GM12891 (cell line): ENCODE measurements at regions not wholly inside any gene's neighbourhood (a gene's known extent, or its start where the extent isn't known, plus 50 kb on each side); places are given as distances from the start of the nearest gene placed in this dataset.

Source experiments
- DNase-seq: peaks from one replicate; pipeline ENCODE4 v3.0.0; 2011; ENCODE audit warnings: low spot score; ENCODE audit not compliant: insufficient read length
- FAIRE-seq: peaks from 2 replicates; lab custom pipeline; 2011; peaks lifted over from hg19 to GRCh38; lab: Jason Lieb, UNC
- PAX5 ChIP-seq: IDR thresholded peaks from 2 replicates; pipeline ENCODE4 v1.6.1; 2011; ENCODE audit warnings: low read length, moderate library complexity, mild to moderate bottlenecking; ENCODE audit not compliant: insufficient read depth, severe bottlenecking
- POLR2A ChIP-seq: IDR thresholded peaks from 2 replicates; pipeline ENCODE4 v1.6.1; 2011; ENCODE audit warnings: low read depth, low read length, control low read depth
- POLR2AphosphoS5 ChIP-seq: IDR thresholded peaks from 2 replicates; pipeline ENCODE4 v1.6.1; 2011; ENCODE audit warnings: low read depth, low read length, control low read depth
- POU2F2 ChIP-seq: IDR thresholded peaks from 2 replicates; pipeline ENCODE4 v1.6.1; 2011; ENCODE audit warnings: low read depth, mild to moderate bottlenecking, control low read depth, low read length, moderate library complexity
- SPI1 ChIP-seq: IDR thresholded peaks from 2 replicates; pipeline ENCODE4 v1.6.1; 2011; ENCODE audit warnings: low read depth, low read length, control low read depth
- TAF1 ChIP-seq: IDR thresholded peaks from 2 replicates; pipeline ENCODE4 v1.6.1; 2011; ENCODE audit warnings: low read depth, low read length, control low read depth

DNA sequence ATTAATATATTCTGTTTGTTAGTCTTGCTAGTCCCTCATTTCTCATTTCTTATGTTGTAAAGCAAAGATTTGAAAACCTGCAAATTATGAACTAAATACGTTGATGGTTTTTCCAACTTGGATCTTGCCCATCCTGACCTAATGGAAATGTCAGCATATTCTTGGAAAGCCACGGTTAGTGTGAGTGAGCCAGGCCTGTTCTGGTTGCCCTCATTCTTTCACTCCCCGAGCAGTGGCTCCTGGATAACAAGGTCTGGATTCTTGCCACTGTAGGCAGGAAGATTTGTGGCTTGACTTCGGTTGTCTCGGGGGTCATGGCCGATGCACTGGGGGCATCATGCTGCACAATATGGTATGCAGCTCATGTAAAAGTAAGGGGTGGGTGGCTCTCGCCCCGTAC lies 359.1 kb downstream of the MEIS1 start:
- FAIRE-seq (no peak), DNase-seq (no peak)
- no peak for TF ChIP-seq POU2F2
- TF ChIP-seq SPI1, result no peak

DNA sequence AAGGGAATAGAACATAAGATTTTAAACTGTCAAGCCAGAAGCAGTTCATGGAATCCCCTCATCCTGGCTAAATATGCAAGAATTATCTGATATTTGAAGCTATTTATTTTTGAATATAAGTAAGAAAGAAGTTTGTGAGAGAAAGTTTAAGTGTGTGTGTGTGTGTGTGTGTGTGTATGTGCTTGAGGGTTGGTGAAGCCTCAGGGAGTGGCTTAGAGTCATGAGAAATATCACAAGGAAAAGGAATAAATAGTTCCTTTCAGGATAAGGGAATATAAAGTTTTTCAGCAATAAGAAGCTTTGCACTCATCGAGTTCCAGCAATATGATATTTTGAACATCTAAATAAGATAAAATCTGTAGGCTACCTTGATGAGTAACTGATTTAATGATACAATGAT lies 359.6 kb downstream of the MEIS1 start:
- FAIRE-seq (no peak), DNase-seq (no peak)
- TF ChIP-seq POLR2AphosphoS5, result no peak
- no peak for TF ChIP-seq TAF1
- no peak for TF ChIP-seq POU2F2
- TF ChIP-seq POLR2A, result no peak
- TF ChIP-seq SPI1, result no peak
- TF ChIP-seq PAX5, result no peak

DNA sequence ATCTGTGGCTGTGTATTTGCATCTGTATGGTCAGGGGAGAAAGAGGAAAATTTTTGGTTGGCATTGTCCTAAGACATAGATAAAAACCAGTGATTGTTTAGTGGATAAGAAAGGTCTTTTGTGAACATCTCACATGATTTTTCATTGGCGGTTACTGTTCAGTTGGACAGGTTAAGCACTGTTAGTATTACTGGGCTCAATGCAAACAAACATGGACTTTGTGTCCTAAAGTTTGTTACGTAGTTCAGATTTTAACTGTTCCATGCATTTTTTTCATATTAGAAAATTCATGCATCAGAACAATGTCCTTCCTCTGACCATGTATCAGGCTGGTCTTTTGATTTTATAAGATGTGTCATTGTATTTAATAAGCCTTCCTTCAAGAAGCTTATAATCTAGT lies 368.0 kb downstream of the MEIS1 start:
- FAIRE-seq, result no peak
- no peak for TF ChIP-seq POLR2A
- no peak for TF ChIP-seq SPI1
- TF ChIP-seq POLR2AphosphoS5, result no peak
- DNase-seq, result no peak

DNA sequence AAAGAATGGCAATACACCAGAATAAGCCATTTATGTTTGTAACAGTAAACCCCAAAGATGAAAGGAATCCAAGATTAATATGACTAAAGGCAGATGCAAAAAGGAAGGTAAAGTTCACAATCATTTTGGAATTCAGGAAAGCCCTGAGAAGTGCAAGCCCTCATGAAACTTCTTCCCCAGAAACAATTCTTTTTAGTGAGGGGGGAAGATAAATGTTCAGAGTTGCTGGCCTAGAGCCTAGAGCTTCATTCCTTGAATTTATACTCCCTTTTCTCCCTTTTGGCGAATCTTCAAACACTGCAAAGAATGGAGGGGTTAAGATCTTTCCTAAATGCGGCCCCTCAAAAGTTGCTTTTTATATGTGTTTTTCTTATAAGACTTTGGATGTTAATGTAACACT lies 368.8 kb downstream of the MEIS1 start:
- FAIRE-seq (no peak), DNase-seq (no peak)
- TF ChIP-seq PAX5 (no peak), TAF1 (no peak), POLR2A (no peak), POU2F2 (no peak), SPI1 (no peak)

DNA sequence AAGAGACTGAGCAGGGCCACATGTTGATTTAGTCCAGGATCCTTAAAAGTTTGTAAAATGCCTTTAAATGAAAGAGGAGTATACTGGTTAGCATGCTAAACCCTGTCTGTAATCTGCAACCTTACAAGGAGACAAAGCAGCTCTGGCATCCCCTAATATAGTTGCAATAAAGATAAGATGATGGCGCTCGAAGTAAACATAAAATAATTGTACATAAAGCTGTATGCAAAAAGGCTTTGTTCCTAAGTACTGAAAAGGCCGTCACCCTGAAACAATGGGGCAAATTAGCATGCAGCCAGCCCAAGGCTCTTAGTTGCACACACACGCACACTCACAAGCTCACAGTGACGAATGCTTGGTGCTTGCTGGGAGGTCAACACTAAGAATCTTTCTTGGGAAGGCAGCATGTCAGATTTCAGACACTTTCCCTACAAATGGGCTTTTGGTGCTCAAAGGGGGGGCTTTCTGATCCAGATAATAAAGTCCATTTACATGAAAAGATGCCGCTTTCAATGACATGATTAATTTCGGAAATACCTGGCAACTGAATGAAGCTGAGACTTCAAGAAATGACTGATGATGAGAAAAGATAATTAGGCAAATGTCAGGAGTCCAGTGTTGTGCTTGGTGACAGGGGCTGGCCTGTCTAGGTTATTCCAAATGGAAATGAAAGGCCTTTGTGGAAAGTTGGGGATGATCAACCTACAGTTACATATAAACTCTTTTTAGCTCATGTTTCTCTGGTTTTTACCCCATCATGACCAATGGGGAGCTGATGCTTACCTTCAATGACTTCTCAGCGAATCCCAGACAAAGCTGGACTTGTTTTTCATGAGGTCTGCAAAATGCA lies 370.3 kb downstream of the MEIS1 start:
- TF ChIP-seq POLR2A (no peak), PAX5 (no peak), TAF1 (no peak), SPI1 (no peak), POLR2AphosphoS5 (no peak), POU2F2 (no peak)
- FAIRE-seq, result no peak

DNA sequence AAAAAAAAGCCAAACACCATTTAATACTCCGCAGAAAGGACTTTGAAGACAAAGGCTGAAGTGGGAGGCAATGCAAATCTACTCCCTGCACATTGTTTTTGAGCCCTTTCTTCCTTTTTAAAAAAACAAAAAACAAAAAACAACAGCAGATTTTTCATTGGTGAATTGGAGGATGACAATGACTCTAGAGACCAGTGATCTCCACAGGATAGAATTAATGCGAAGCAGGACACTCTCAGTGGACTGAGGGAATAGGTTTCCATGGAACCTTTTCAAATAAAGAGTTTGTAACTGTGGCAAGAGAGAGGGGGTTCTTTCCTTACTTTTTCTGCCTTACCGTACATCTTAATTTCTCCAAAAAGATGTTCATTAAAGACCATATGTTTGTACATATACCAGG lies 371.0 kb downstream of the MEIS1 start:
- TF ChIP-seq POU2F2 (no peak), POLR2AphosphoS5 (no peak), TAF1 (no peak), PAX5 (no peak), POLR2A (no peak)
- DNase-seq (no peak), FAIRE-seq (no peak)

More for the DNA sequence above, 370.3 kb downstream of the MEIS1 start:
- DNase-seq, result no peak

DNA sequence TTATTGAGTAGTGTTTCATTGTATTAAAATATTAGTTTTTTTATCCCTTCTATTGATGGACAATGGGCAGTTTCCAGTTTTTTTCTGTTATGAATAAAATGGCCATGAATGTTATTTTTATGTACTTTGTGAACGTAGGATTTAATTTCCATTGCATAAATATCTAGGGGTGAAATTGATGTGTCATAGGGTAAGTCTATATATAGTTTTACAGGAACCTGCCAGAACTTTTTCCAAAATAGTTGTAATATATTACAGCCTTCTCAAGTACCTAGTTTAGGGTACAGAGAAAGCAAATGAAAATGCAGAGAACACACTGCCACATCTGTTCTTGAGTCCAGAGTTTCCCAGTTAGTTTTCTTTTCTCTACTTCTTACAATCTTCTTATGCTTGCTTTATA lies 378.6 kb downstream of the MEIS1 start:
- FAIRE-seq, result no peak
- DNase-seq, result no peak
- TF ChIP-seq POU2F2, result no peak
- no peak for TF ChIP-seq POLR2AphosphoS5
- TF ChIP-seq POLR2A, result no peak
- TF ChIP-seq SPI1, result no peak
- TF ChIP-seq TAF1, result no peak
- TF ChIP-seq PAX5, result no peak

DNA sequence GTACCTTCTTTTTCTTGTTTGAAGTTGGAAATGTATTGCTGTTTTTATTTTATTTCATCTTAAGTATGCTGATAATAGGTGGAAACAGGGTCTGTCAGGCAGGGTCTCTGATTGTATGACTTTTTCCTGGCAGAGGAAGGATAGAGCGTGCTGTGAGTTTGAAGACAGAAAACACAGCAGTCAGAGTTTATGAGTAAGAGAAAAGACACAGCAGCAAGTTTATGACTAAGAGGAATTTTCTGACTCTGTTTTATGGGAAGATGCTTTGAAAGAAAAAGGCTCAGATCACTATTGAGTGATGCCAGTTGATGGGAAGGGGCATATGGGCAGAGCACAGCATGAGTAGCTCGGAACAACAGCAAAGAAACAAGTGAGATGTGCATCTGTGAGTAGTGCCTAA lies 379.1 kb downstream of the MEIS1 start:
- no peak for TF ChIP-seq POLR2A
- TF ChIP-seq PAX5, result no peak
- no peak for TF ChIP-seq POU2F2
- TF ChIP-seq TAF1, result no peak
- no peak for TF ChIP-seq SPI1
- TF ChIP-seq POLR2AphosphoS5, result no peak
- FAIRE-seq, result no peak

DNA sequence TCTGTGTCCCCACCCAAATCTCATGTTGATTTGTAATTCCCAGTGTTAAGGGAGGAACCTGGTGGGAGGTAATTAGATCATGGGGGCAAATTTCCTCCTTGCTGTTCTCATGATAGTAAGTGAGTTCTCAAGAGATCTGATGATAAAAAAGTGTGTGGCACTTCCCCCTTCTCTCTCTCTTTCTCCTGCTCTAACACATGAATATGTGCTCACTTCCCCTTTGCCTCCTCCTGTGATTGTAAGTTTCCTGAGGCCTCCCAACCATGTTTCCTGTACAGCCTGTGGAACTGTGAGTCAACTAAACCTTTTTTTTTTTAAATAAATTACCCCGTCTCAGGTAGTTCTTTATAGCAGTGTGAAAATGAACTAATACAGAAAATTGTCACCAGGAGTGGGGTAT lies 380.0 kb downstream of the MEIS1 start:
- no peak for FAIRE-seq
- no peak for DNase-seq
- TF ChIP-seq POLR2A (no peak), PAX5 (no peak), POLR2AphosphoS5 (no peak), SPI1 (no peak), POU2F2 (no peak), TAF1 (no peak)

More for the DNA sequence above, 379.1 kb downstream of the MEIS1 start:
- no peak for DNase-seq

DNA sequence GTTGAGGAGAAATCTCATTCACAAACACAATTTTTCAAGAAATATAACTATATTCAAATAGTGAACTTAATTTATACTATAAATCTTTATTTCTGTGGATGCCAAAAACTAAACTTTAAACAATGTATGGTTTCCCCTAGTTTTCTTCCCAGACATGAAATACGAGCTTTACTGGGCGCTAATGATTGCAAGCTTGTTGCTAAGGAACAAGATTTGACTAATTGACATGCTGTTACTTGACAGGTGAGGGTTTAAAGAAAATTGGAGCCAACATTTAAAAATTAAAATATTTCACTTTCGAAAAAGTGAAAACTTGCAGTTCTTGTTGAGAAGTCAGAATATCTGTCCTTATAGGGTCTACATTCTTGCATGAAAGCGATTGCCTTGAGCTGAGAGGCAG lies 381.0 kb downstream of the MEIS1 start:
- no peak for DNase-seq
- no peak for FAIRE-seq
- TF ChIP-seq POLR2A (no peak), TAF1 (no peak), SPI1 (no peak), POU2F2 (no peak), PAX5 (no peak), POLR2AphosphoS5 (no peak)
